ENCODE measurements at regions not wholly inside any gene's neighbourhood (a gene's known extent, or its start where the extent isn't known, plus 50 kb on each side); places are given as distances from the start of the nearest gene placed in this dataset.

GRCh38 chr18:10351219-10351818 lies 103.1 kb upstream of the APCDD1 start:
- 90 to 96% methylated on average over 6 of the region's 6 CpGs for WGBS, 2 donors
- no peaks in the 10 kb centered on the region for H3K9me3 ChIP-seq (ENCODE audit: control insufficient read depth in 4 of 4, insufficient read depth in 3 of 4, low read length in 3 of 4)
- H3K27me3 ChIP-seq (ENCODE audit: control insufficient read depth in 3 of 3, insufficient read depth in 3 of 3, low read length in 2 of 3): no peaks in the 10 kb centered on the region
- TF ChIP-seq, protein P1, sequence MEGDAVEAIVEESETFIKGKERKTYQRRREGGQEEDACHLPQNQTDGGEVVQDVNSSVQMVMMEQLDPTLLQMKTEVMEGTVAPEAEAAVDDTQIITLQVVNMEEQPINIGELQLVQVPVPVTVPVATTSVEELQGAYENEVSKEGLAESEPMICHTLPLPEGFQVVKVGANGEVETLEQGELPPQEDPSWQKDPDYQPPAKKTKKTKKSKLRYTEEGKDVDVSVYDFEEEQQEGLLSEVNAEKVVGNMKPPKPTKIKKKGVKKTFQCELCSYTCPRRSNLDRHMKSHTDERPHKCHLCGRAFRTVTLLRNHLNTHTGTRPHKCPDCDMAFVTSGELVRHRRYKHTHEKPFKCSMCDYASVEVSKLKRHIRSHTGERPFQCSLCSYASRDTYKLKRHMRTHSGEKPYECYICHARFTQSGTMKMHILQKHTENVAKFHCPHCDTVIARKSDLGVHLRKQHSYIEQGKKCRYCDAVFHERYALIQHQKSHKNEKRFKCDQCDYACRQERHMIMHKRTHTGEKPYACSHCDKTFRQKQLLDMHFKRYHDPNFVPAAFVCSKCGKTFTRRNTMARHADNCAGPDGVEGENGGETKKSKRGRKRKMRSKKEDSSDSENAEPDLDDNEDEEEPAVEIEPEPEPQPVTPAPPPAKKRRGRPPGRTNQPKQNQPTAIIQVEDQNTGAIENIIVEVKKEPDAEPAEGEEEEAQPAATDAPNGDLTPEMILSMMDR (IDR thresholded peaks at IDR 0.05; ENCODE audit: control extremely low read depth, extremely low read depth): no peak
- no peak overlapping the region for H3K4me3 ChIP-seq
- DNase-seq (peak; percentile 44 to 81 (median 73)), ATAC-seq (ENCODE audit: insufficient read depth, low FRiP score) (no peak)
- peaks cover 2 to 73% (median 15%) of the 10 kb centered on the region in 5 donors for H3K4me1 ChIP-seq (ENCODE audit: control insufficient read depth in 5 of 5, insufficient read depth in 5 of 5, low read length in 5 of 5)
- no peaks in the 10 kb centered on the region for H3K36me3 ChIP-seq (ENCODE audit: control insufficient read depth in 4 of 4, insufficient read depth in 4 of 4, low read length in 4 of 4)
- no peak overlapping the region for H3K27ac ChIP-seq (ENCODE audit: low read depth in 1 of 2, low read length in 1 of 2)
- no peak overlapping the region for H3K9ac ChIP-seq (ENCODE audit: insufficient read depth in 1 of 2, low read length in 2 of 2)

DNA sequence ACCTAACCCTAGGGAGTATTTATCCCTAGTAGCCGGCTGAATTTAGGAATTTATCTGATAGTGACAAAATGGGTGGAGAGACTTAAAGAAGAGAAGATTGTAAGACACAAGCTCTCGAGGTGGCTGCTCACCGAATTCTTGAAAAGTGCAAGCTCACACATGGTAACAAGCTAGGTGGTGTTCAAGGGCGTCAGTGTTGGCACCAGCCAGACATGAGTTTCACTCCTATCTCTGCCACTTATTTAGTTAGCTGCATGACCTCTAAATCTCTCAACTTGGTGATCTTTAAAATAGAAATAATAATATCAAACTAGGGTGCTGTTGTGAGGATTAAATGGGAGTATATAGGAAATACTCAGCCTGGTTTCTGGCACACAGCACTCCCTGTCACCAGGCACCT lies 102.6 kb upstream of the APCDD1 start:
- Histone ChIP-seq H3K27me3 (ENCODE audit: control insufficient read depth in 3 of 3, insufficient read depth in 3 of 3, low read length in 2 of 3) (no peaks in the 10 kb centered on the region), H3K4me3 (no peak overlapping the region), H3K36me3 (ENCODE audit: control insufficient read depth in 4 of 4, insufficient read depth in 4 of 4, low read length in 4 of 4) (no peaks in the 10 kb centered on the region), H3K9me3 (ENCODE audit: control insufficient read depth in 4 of 4, insufficient read depth in 3 of 4, low read length in 3 of 4) (peaks cover 0 to 4% (median 0%) of the 10 kb centered on the region in 4 donors), H3K9ac (ENCODE audit: insufficient read depth in 1 of 2, low read length in 2 of 2) (no peak overlapping the region), H3K27ac (ENCODE audit: low read depth in 1 of 2, low read length in 1 of 2) (no peak overlapping the region), H3K4me1 (ENCODE audit: control insufficient read depth in 5 of 5, insufficient read depth in 5 of 5, low read length in 5 of 5) (peaks cover 2 to 68% (median 9%) of the 10 kb centered on the region in 5 donors)
- TF ChIP-seq, protein P1 (IDR thresholded peaks at IDR 0.05; ENCODE audit: control extremely low read depth, extremely low read depth): no peak
- DNase-seq (no peak), ATAC-seq (ENCODE audit: insufficient read depth, low FRiP score) (no peak)
- WGBS, 2 donors: 93 to 94% methylated on average over 4 of the region's 4 CpGs

GRCh38 chr18:10352671-10353070 lies 101.8 kb upstream of the APCDD1 start:
- no peaks in the 10 kb centered on the region for H3K27me3 ChIP-seq (ENCODE audit: control insufficient read depth in 3 of 3, insufficient read depth in 3 of 3, low read length in 2 of 3)
- no peak for DNase-seq
- TF ChIP-seq, protein P1 (IDR thresholded peaks at IDR 0.05; ENCODE audit: control extremely low read depth, extremely low read depth): no peak
- no peaks in the 10 kb centered on the region for H3K36me3 ChIP-seq (ENCODE audit: control insufficient read depth in 4 of 4, insufficient read depth in 4 of 4, low read length in 4 of 4)
- H3K9ac ChIP-seq (ENCODE audit: insufficient read depth in 1 of 2, low read length in 2 of 2): no peak overlapping the region
- peaks cover 0 to 10% (median 0%) of the 10 kb centered on the region in 4 donors for H3K9me3 ChIP-seq (ENCODE audit: control insufficient read depth in 4 of 4, insufficient read depth in 3 of 4, low read length in 3 of 4)
- H3K4me3 ChIP-seq: no peak overlapping the region
- ATAC-seq (ENCODE audit: insufficient read depth, low FRiP score): no peak
- no peak overlapping the region for H3K27ac ChIP-seq (ENCODE audit: low read depth in 1 of 2, low read length in 1 of 2)
- peaks cover 2 to 60% (median 6%) of the 10 kb centered on the region in 5 donors for H3K4me1 ChIP-seq (ENCODE audit: control insufficient read depth in 5 of 5, insufficient read depth in 5 of 5, low read length in 5 of 5)
- WGBS, 2 donors: 94 to 96% methylated on average over 2 of the region's 2 CpGs

GRCh38 chr18:10353791-10354190 lies 100.6 kb upstream of the APCDD1 start:
- no peak overlapping the region for H3K9ac ChIP-seq (ENCODE audit: insufficient read depth in 1 of 2, low read length in 2 of 2)
- H3K9me3 ChIP-seq (ENCODE audit: control insufficient read depth in 4 of 4, insufficient read depth in 3 of 4, low read length in 3 of 4): peaks cover 0 to 11% (median 0%) of the 10 kb centered on the region in 4 donors
- H3K27me3 ChIP-seq (ENCODE audit: control insufficient read depth in 3 of 3, insufficient read depth in 3 of 3, low read length in 2 of 3): no peaks in the 10 kb centered on the region
- no peak overlapping the region for H3K4me3 ChIP-seq
- DNase-seq: peak in 2 of 3 donors; percentile 43 to 46
- TF ChIP-seq, protein P1 (IDR thresholded peaks at IDR 0.05; ENCODE audit: control extremely low read depth, extremely low read depth): no peak
- H3K27ac ChIP-seq (ENCODE audit: low read depth in 1 of 2, low read length in 1 of 2): no peak overlapping the region
- no peaks in the 10 kb centered on the region for H3K36me3 ChIP-seq (ENCODE audit: control insufficient read depth in 4 of 4, insufficient read depth in 4 of 4, low read length in 4 of 4)
- WGBS, 2 donors: 73 to 93% methylated on average over 2 of the region's 2 CpGs
- peaks cover 2 to 53% (median 6%) of the 10 kb centered on the region in 5 donors for H3K4me1 ChIP-seq (ENCODE audit: control insufficient read depth in 5 of 5, insufficient read depth in 5 of 5, low read length in 5 of 5)
- peak; percentile 62 for ATAC-seq (ENCODE audit: insufficient read depth, low FRiP score)
